ENCODE measurements at regions not wholly inside any gene's neighbourhood (a gene's known extent, or its start where the extent isn't known, plus 50 kb on each side); places are given as distances from the start of the nearest gene placed in this dataset.

GRCh38 chr11:80503990-80504389 is 1063.2 kb upstream of the TENM4 start:
- H3K9me3 Mint-ChIP-seq, result peaks cover 5 to 9% of the 10 kb centered on the region in 2 donors
- H3K4me1 Mint-ChIP-seq, result no peaks in the 10 kb centered on the region
- no peak for DNase-seq
- H3K27me3 Mint-ChIP-seq, result no peaks in the 10 kb centered on the region
- H3K4me3 Mint-ChIP-seq, result no peak overlapping the region
- no peak for ATAC-seq (replicated peaks)
- H3K27ac Mint-ChIP-seq, result no peak overlapping the region
- no peaks in the 10 kb centered on the region for H3K36me3 Mint-ChIP-seq

GRCh38 chr11:80502511-80502910 is 1061.7 kb upstream of the TENM4 start:
- no peak for DNase-seq
- Mint-ChIP-seq H3K27me3 (no peaks in the 10 kb centered on the region), H3K27ac (no peak overlapping the region), H3K9me3 (peaks cover 0 to under 1% of the 10 kb centered on the region in 2 donors), H3K4me3 (no peak overlapping the region), H3K36me3 (no peaks in the 10 kb centered on the region), H3K4me1 (no peaks in the 10 kb centered on the region)
- no peak for ATAC-seq (replicated peaks)

GRCh38 chr11:80495116-80495515 is 1054.3 kb upstream of the TENM4 start:
- Mint-ChIP-seq H3K27ac (no peak overlapping the region), H3K9me3 (peaks cover 6 to 8% of the 10 kb centered on the region in 2 donors), H3K27me3 (no peaks in the 10 kb centered on the region), H3K4me1 (no peaks in the 10 kb centered on the region), H3K36me3 (no peaks in the 10 kb centered on the region), H3K4me3 (no peak overlapping the region)
- DNase-seq (no peak), ATAC-seq (replicated peaks) (no peak)

- H3K9me3 Mint-ChIP-seq, result peaks cover 2 to 3% of the 10 kb centered on the region in 2 donors
- no peak overlapping the region for H3K4me3 Mint-ChIP-seq
- no peaks in the 10 kb centered on the region for H3K36me3 Mint-ChIP-seq
- no peaks in the 10 kb centered on the region for H3K27me3 Mint-ChIP-seq
- H3K4me1 Mint-ChIP-seq, result no peaks in the 10 kb centered on the region
- no peak overlapping the region for H3K27ac Mint-ChIP-seq
- DNase-seq (no peak), ATAC-seq (replicated peaks) (no peak)
Observed at GRCh38 chr11:80487952-80488351, 1047.1 kb upstream of the TENM4 start.

GRCh38 chr11:80486678-80487077 is 1045.8 kb upstream of the TENM4 start:
- ATAC-seq (replicated peaks) (no peak), DNase-seq (no peak)
- Mint-ChIP-seq H3K9me3 (peaks cover 2 to 3% of the 10 kb centered on the region in 2 donors), H3K27me3 (no peaks in the 10 kb centered on the region), H3K4me3 (no peak overlapping the region), H3K27ac (no peak overlapping the region), H3K4me1 (no peaks in the 10 kb centered on the region), H3K36me3 (no peaks in the 10 kb centered on the region)

- no peak overlapping the region for H3K27ac Mint-ChIP-seq
- ATAC-seq (replicated peaks), result no peak
- no peak overlapping the region for H3K4me3 Mint-ChIP-seq
- H3K36me3 Mint-ChIP-seq, result no peaks in the 10 kb centered on the region
- H3K4me1 Mint-ChIP-seq, result peaks cover 0 to 4% of the 10 kb centered on the region in 2 donors
- H3K27me3 Mint-ChIP-seq, result no peaks in the 10 kb centered on the region
- DNase-seq, result no peak
- H3K9me3 Mint-ChIP-seq, result peaks cover 0 to 6% of the 10 kb centered on the region in 2 donors
Observed at GRCh38 chr11:80477178-80477577, 1036.3 kb upstream of the TENM4 start.

- ATAC-seq (replicated peaks) (peak; percentile 44 to 64), DNase-seq (no peak)
Observed at GRCh38 chr11:80473562-80473961, 1032.7 kb upstream of the TENM4 start.

GRCh38 chr11:80469871-80470270 is 1029.0 kb upstream of the TENM4 start:
- peaks cover 5 to 11% of the 10 kb centered on the region in 2 donors for H3K9me3 Mint-ChIP-seq
- no peaks in the 10 kb centered on the region for H3K27me3 Mint-ChIP-seq
- ATAC-seq (replicated peaks), result no peak
- H3K4me3 Mint-ChIP-seq, result no peak overlapping the region
- H3K27ac Mint-ChIP-seq, result no peak overlapping the region
- peaks cover 0 to 4% of the 10 kb centered on the region in 2 donors for H3K4me1 Mint-ChIP-seq
- no peaks in the 10 kb centered on the region for H3K36me3 Mint-ChIP-seq
- no peak for DNase-seq

More at GRCh38 chr11:80473562-80473961, 1032.7 kb upstream of the TENM4 start:
- peaks cover 0 to 6% of the 10 kb centered on the region in 2 donors for H3K9me3 Mint-ChIP-seq
- no peaks in the 10 kb centered on the region for H3K36me3 Mint-ChIP-seq
- no peak overlapping the region for H3K4me3 Mint-ChIP-seq
- no peaks in the 10 kb centered on the region for H3K27me3 Mint-ChIP-seq
- no peak overlapping the region for H3K27ac Mint-ChIP-seq
- peaks cover 0 to 4% of the 10 kb centered on the region in 2 donors for H3K4me1 Mint-ChIP-seq

- H3K4me3 Mint-ChIP-seq, result no peak overlapping the region
- no peaks in the 10 kb centered on the region for H3K36me3 Mint-ChIP-seq
- ATAC-seq (replicated peaks) (no peak), DNase-seq (no peak)
- H3K27ac Mint-ChIP-seq, result no peak overlapping the region
- no peaks in the 10 kb centered on the region for H3K27me3 Mint-ChIP-seq
- H3K4me1 Mint-ChIP-seq, result no peaks in the 10 kb centered on the region
- peaks cover 5 to 11% of the 10 kb centered on the region in 2 donors for H3K9me3 Mint-ChIP-seq
Observed at GRCh38 chr11:80466570-80466969, 1025.7 kb upstream of the TENM4 start.

- ATAC-seq (replicated peaks), result no peak
- Mint-ChIP-seq H3K36me3 (no peaks in the 10 kb centered on the region), H3K27me3 (no peaks in the 10 kb centered on the region), H3K4me3 (no peak overlapping the region), H3K27ac (no peak overlapping the region), H3K9me3 (peaks cover 8 to 11% of the 10 kb centered on the region in 2 donors), H3K4me1 (no peaks in the 10 kb centered on the region)
- DNase-seq, result no peak
Observed at GRCh38 chr11:80462211-80462610, 1021.4 kb upstream of the TENM4 start.

GRCh38 chr11:80458376-80458775 is 1017.5 kb upstream of the TENM4 start:
- Mint-ChIP-seq H3K4me3 (no peak overlapping the region), H3K27me3 (no peaks in the 10 kb centered on the region)

GRCh38 chr11:80457823-80458222 is 1017.0 kb upstream of the TENM4 start:
- ATAC-seq (replicated peaks), result no peak
- Mint-ChIP-seq H3K27ac (no peak overlapping the region), H3K9me3 (peaks cover 0 to 3% of the 10 kb centered on the region in 2 donors), H3K4me3 (no peak overlapping the region), H3K4me1 (no peaks in the 10 kb centered on the region), H3K27me3 (no peaks in the 10 kb centered on the region), H3K36me3 (no peaks in the 10 kb centered on the region)
- DNase-seq, result no peak

More at GRCh38 chr11:80458376-80458775, 1017.5 kb upstream of the TENM4 start:
- no peaks in the 10 kb centered on the region for H3K4me1 Mint-ChIP-seq
- H3K27ac Mint-ChIP-seq, result no peak overlapping the region
- DNase-seq (no peak), ATAC-seq (replicated peaks) (no peak)
- H3K36me3 Mint-ChIP-seq, result no peaks in the 10 kb centered on the region
- peaks cover 0 to 3% of the 10 kb centered on the region in 2 donors for H3K9me3 Mint-ChIP-seq

- Mint-ChIP-seq H3K4me3 (no peak overlapping the region), H3K27me3 (no peaks in the 10 kb centered on the region), H3K9me3 (peaks cover 4 to 6% of the 10 kb centered on the region in 2 donors), H3K27ac (no peak overlapping the region), H3K4me1 (no peaks in the 10 kb centered on the region), H3K36me3 (no peaks in the 10 kb centered on the region)
- DNase-seq, result no peak
- no peak for ATAC-seq (replicated peaks)
Observed at GRCh38 chr11:80455818-80456217, 1015.0 kb upstream of the TENM4 start.

- no peak overlapping the region for H3K27ac Mint-ChIP-seq
- H3K4me3 Mint-ChIP-seq, result no peak overlapping the region
- H3K27me3 Mint-ChIP-seq, result no peaks in the 10 kb centered on the region
- ATAC-seq (replicated peaks) (no peak), DNase-seq (no peak)
- no peaks in the 10 kb centered on the region for H3K36me3 Mint-ChIP-seq
- H3K4me1 Mint-ChIP-seq, result no peaks in the 10 kb centered on the region
- peaks cover 4% of the 10 kb centered on the region in 2 donors for H3K9me3 Mint-ChIP-seq
Observed at GRCh38 chr11:80451105-80451504, 1010.3 kb upstream of the TENM4 start.

- Mint-ChIP-seq H3K9me3 (peaks cover 4% of the 10 kb centered on the region in 2 donors), H3K4me1 (no peaks in the 10 kb centered on the region), H3K27ac (no peak overlapping the region), H3K36me3 (no peaks in the 10 kb centered on the region), H3K27me3 (no peaks in the 10 kb centered on the region), H3K4me3 (no peak overlapping the region)
- ATAC-seq (replicated peaks) (no peak), DNase-seq (no peak)
Observed at GRCh38 chr11:80448709-80449108, 1007.9 kb upstream of the TENM4 start.

- Mint-ChIP-seq H3K27me3 (no peaks in the 10 kb centered on the region), H3K36me3 (no peaks in the 10 kb centered on the region), H3K27ac (no peak overlapping the region), H3K9me3 (no peaks in the 10 kb centered on the region), H3K4me1 (no peaks in the 10 kb centered on the region), H3K4me3 (no peak overlapping the region)
- DNase-seq (no peak), ATAC-seq (replicated peaks) (no peak)
Observed at GRCh38 chr11:80443177-80443576, 1002.3 kb upstream of the TENM4 start.

Measured in stimulated activated naive B cell treated with anti-CD40 and anti-IgM and Interleukin-4, amounts not matched to agents 10 μg/mL and 1 μg/mL and 100 μg/mL, for 72 hours (primary cell).